ENCODE measurements at regions not wholly inside any gene's neighbourhood (a gene's known extent, or its start where the extent isn't known, plus 50 kb on each side); places are given as distances from the start of the nearest gene placed in this dataset.
"Not testable (repeated sequence)": the region's sequence is repeated elsewhere in the genome, so short reads cannot be mapped to it uniquely, and the experiment has no call there.

- H3K27ac ChIP-seq (ENCODE audit: low read depth, low read length, severe bottlenecking): peak overlapping the region; percentile 51
- WGBS, 2 experiments (ENCODE audit: insufficient coverage in 2 of 2): 0% methylated on average over 59 to 73 of the region's 81 CpGs
Observed at GRCh38 chr10:29735628-29736365, 101.0 kb upstream of the SVIL start.

GRCh38 chr10:29734962-29735627, 100.3 kb upstream of the SVIL start:
- Histone ChIP-seq H3K36me3 (ENCODE audit: control insufficient read depth, insufficient read depth, low read length) (peaks cover 7% of the 10 kb centered on the region), H3K4me1 (ENCODE audit: control insufficient read depth, insufficient read depth, low read length, poor library complexity, severe bottlenecking) (peaks cover 36% of the 10 kb centered on the region), H3K27ac (ENCODE audit: low read depth, low read length, severe bottlenecking) (peak overlapping the region; percentile 51), H3K4me3 (ENCODE audit: extremely low read depth, insufficient read depth, low read length, poor library complexity, severe bottlenecking) (peak overlapping the region; percentile 72), H3K9me3 (ENCODE audit: control insufficient read depth, low read length) (no peaks in the 10 kb centered on the region)
- WGBS, 2 experiments (ENCODE audit: insufficient coverage in 2 of 2): 0 to 1% methylated on average over 40 to 76 of the region's 77 CpGs

More at GRCh38 chr10:29735628-29736365, 101.0 kb upstream of the SVIL start:
- H3K36me3 ChIP-seq (ENCODE audit: control insufficient read depth, insufficient read depth, low read length): peaks cover under 1% of the 10 kb centered on the region
- H3K9me3 ChIP-seq (ENCODE audit: control insufficient read depth, low read length): no peaks in the 10 kb centered on the region
- peak overlapping the region; percentile 72 for H3K4me3 ChIP-seq (ENCODE audit: extremely low read depth, insufficient read depth, low read length, poor library complexity, severe bottlenecking)
- peaks cover 32% of the 10 kb centered on the region for H3K4me1 ChIP-seq (ENCODE audit: control insufficient read depth, insufficient read depth, low read length, poor library complexity, severe bottlenecking)

- 14 to 18% methylated on average over 10 of the region's 10 CpGs for WGBS, 2 experiments (ENCODE audit: insufficient coverage in 2 of 2)
- H3K27ac ChIP-seq (ENCODE audit: low read depth, low read length, severe bottlenecking): no peak overlapping the region
- peaks cover 34% of the 10 kb centered on the region for H3K4me1 ChIP-seq (ENCODE audit: control insufficient read depth, insufficient read depth, low read length, poor library complexity, severe bottlenecking)
- H3K36me3 ChIP-seq (ENCODE audit: control insufficient read depth, insufficient read depth, low read length): peaks cover 12% of the 10 kb centered on the region
- no peaks in the 10 kb centered on the region for H3K9me3 ChIP-seq (ENCODE audit: control insufficient read depth, low read length)
- peak overlapping the region; percentile 72 for H3K4me3 ChIP-seq (ENCODE audit: extremely low read depth, insufficient read depth, low read length, poor library complexity, severe bottlenecking)
Observed at GRCh38 chr10:29734640-29734961, 99.8 kb upstream of the SVIL start.

- Histone ChIP-seq H3K9me3 (ENCODE audit: control insufficient read depth, low read length) (no peaks in the 10 kb centered on the region), H3K4me3 (ENCODE audit: extremely low read depth, insufficient read depth, low read length, poor library complexity, severe bottlenecking) (no peak overlapping the region), H3K4me1 (ENCODE audit: control insufficient read depth, insufficient read depth, low read length, poor library complexity, severe bottlenecking) (peaks cover 34% of the 10 kb centered on the region), H3K27ac (ENCODE audit: low read depth, low read length, severe bottlenecking) (no peak overlapping the region), H3K36me3 (ENCODE audit: control insufficient read depth, insufficient read depth, low read length) (peaks cover 21% of the 10 kb centered on the region)
- 80 to 84% methylated on average over 2 to 4 of the region's 6 CpGs for WGBS, 2 experiments (ENCODE audit: insufficient coverage in 2 of 2)
Observed at GRCh38 chr10:29733323-29733722, 98.6 kb upstream of the SVIL start.

- H3K27ac ChIP-seq (ENCODE audit: low read depth, low read length, severe bottlenecking): no peak overlapping the region
- 67% methylated on average over 1 of the region's 2 CpGs; no CpG with 5 or more reads in 1 of the 2 experiments for WGBS, 2 experiments (ENCODE audit: insufficient coverage in 2 of 2)
- H3K9me3 ChIP-seq (ENCODE audit: control insufficient read depth, low read length): no peaks in the 10 kb centered on the region
- peaks cover 21% of the 10 kb centered on the region for H3K36me3 ChIP-seq (ENCODE audit: control insufficient read depth, insufficient read depth, low read length)
- H3K4me3 ChIP-seq (ENCODE audit: extremely low read depth, insufficient read depth, low read length, poor library complexity, severe bottlenecking): no peak overlapping the region
- H3K4me1 ChIP-seq (ENCODE audit: control insufficient read depth, insufficient read depth, low read length, poor library complexity, severe bottlenecking): peaks cover 39% of the 10 kb centered on the region
Observed at GRCh38 chr10:29732918-29733317, 98.1 kb upstream of the SVIL start.

- H3K27ac ChIP-seq (ENCODE audit: low read depth, low read length, severe bottlenecking): no peak overlapping the region
- H3K4me1 ChIP-seq (ENCODE audit: control insufficient read depth, insufficient read depth, low read length, poor library complexity, severe bottlenecking): peaks cover 40% of the 10 kb centered on the region
- no peaks in the 10 kb centered on the region for H3K9me3 ChIP-seq (ENCODE audit: control insufficient read depth, low read length)
- peaks cover 25% of the 10 kb centered on the region for H3K36me3 ChIP-seq (ENCODE audit: control insufficient read depth, insufficient read depth, low read length)
- 93 to 94% methylated on average over 10 to 12 of the region's 12 CpGs for WGBS, 2 experiments (ENCODE audit: insufficient coverage in 2 of 2)
- H3K4me3 ChIP-seq (ENCODE audit: extremely low read depth, insufficient read depth, low read length, poor library complexity, severe bottlenecking): no peak overlapping the region
Observed at GRCh38 chr10:29731760-29732159, 97.0 kb upstream of the SVIL start.

GRCh38 chr10:29730969-29731368, 96.2 kb upstream of the SVIL start:
- 79 to 94% methylated on average over 5 to 6 of the region's 6 CpGs for WGBS, 2 experiments (ENCODE audit: insufficient coverage in 2 of 2)
- Histone ChIP-seq H3K4me3 (ENCODE audit: extremely low read depth, insufficient read depth, low read length, poor library complexity, severe bottlenecking) (no peak overlapping the region), H3K27ac (ENCODE audit: low read depth, low read length, severe bottlenecking) (no peak overlapping the region), H3K36me3 (ENCODE audit: control insufficient read depth, insufficient read depth, low read length) (peaks cover 25% of the 10 kb centered on the region), H3K9me3 (ENCODE audit: control insufficient read depth, low read length) (no peaks in the 10 kb centered on the region), H3K4me1 (ENCODE audit: control insufficient read depth, insufficient read depth, low read length, poor library complexity, severe bottlenecking) (peaks cover 47% of the 10 kb centered on the region)

GRCh38 chr10:29730458-29730857, 95.7 kb upstream of the SVIL start:
- Histone ChIP-seq H3K9me3 (ENCODE audit: control insufficient read depth, low read length) (no peaks in the 10 kb centered on the region), H3K4me1 (ENCODE audit: control insufficient read depth, insufficient read depth, low read length, poor library complexity, severe bottlenecking) (peaks cover 50% of the 10 kb centered on the region), H3K36me3 (ENCODE audit: control insufficient read depth, insufficient read depth, low read length) (peaks cover 25% of the 10 kb centered on the region), H3K4me3 (ENCODE audit: extremely low read depth, insufficient read depth, low read length, poor library complexity, severe bottlenecking) (no peak overlapping the region), H3K27ac (ENCODE audit: low read depth, low read length, severe bottlenecking) (no peak overlapping the region)
- WGBS, 2 experiments (ENCODE audit: insufficient coverage in 2 of 2): 93 to 100% methylated on average over 2 of the region's 5 CpGs

- peak overlapping the region; percentile 50 for H3K27ac ChIP-seq (ENCODE audit: low read depth, low read length, severe bottlenecking)
Observed at GRCh38 chr10:29728541-29729049, 93.8 kb upstream of the SVIL start.

GRCh38 chr10:29725927-29726326, 91.2 kb upstream of the SVIL start:
- peaks cover 39% of the 10 kb centered on the region for H3K4me1 ChIP-seq (ENCODE audit: control insufficient read depth, insufficient read depth, low read length, poor library complexity, severe bottlenecking)
- H3K4me3 ChIP-seq (ENCODE audit: extremely low read depth, insufficient read depth, low read length, poor library complexity, severe bottlenecking); H3K9me3 ChIP-seq (ENCODE audit: control insufficient read depth, low read length): not testable (repeated sequence)
- peaks cover 41% of the 10 kb centered on the region for H3K36me3 ChIP-seq (ENCODE audit: control insufficient read depth, insufficient read depth, low read length)
- H3K27ac ChIP-seq (ENCODE audit: low read depth, low read length, severe bottlenecking): peak overlapping the region; percentile 31
- 88 to 100% methylated on average over 1 of the region's 1 CpG for WGBS, 2 experiments (ENCODE audit: insufficient coverage in 2 of 2)

More at GRCh38 chr10:29728541-29729049, 93.8 kb upstream of the SVIL start:
- Histone ChIP-seq H3K36me3 (ENCODE audit: control insufficient read depth, insufficient read depth, low read length) (peaks cover 25% of the 10 kb centered on the region), H3K4me3 (ENCODE audit: extremely low read depth, insufficient read depth, low read length, poor library complexity, severe bottlenecking) (no peak overlapping the region), H3K4me1 (ENCODE audit: control insufficient read depth, insufficient read depth, low read length, poor library complexity, severe bottlenecking) (peaks cover 54% of the 10 kb centered on the region), H3K9me3 (ENCODE audit: control insufficient read depth, low read length) (no peaks in the 10 kb centered on the region)
- WGBS, 2 experiments (ENCODE audit: insufficient coverage in 2 of 2): 21 to 26% methylated on average over 4 to 5 of the region's 6 CpGs
